ENCODE measurements at regions not wholly inside any gene's neighbourhood (a gene's known extent, or its start where the extent isn't known, plus 50 kb on each side); places are given as distances from the start of the nearest gene placed in this dataset.
A peak's percentile ranks its signal among the peaks of the same experiment; 100 is the strongest.
"Not testable (repeated sequence)": the region's sequence is repeated elsewhere in the genome, so short reads cannot be mapped to it uniquely, and the experiment has no call there.

- no peak for DNase-seq (ENCODE audit: low spot score)
These were observed 284.5 kb upstream of the TRPC5 start for GRCh38 chrX:112367065-112367464.

GRCh38 chrX:112359906-112360305, 277.3 kb upstream of the TRPC5 start:
- no peak for DNase-seq (ENCODE audit: low spot score)

GRCh38 chrX:112355931-112356330, 273.4 kb upstream of the TRPC5 start:
- DNase-seq (ENCODE audit: low spot score): no peak

- DNase-seq (ENCODE audit: low spot score): peak; percentile 2
These were observed 259.0 kb upstream of the TRPC5 start for GRCh38 chrX:112341598-112341997.

- no peak for DNase-seq (ENCODE audit: low spot score)
These were observed 230.6 kb upstream of the TRPC5 start for GRCh38 chrX:112313201-112313600.

GRCh38 chrX:112306027-112306426, 223.5 kb upstream of the TRPC5 start:
- DNase-seq (ENCODE audit: low spot score): no peak

- no peak for DNase-seq (ENCODE audit: low spot score)
These were observed 197.4 kb upstream of the TRPC5 start for GRCh38 chrX:112279940-112280339.

GRCh38 chrX:112270991-112271390, 188.4 kb upstream of the TRPC5 start:
- no peak for DNase-seq (ENCODE audit: low spot score)

- no peak for DNase-seq (ENCODE audit: low spot score)
These were observed 183.6 kb upstream of the TRPC5 start for GRCh38 chrX:112266136-112266535.

- no peak for DNase-seq (ENCODE audit: low spot score)
These were observed 176.8 kb upstream of the TRPC5 start for GRCh38 chrX:112259375-112259774.

GRCh38 chrX:112254896-112255295, 172.3 kb upstream of the TRPC5 start:
- no peak for DNase-seq (ENCODE audit: low spot score)

GRCh38 chrX:112247714-112248113, 165.1 kb upstream of the TRPC5 start:
- no peak for DNase-seq (ENCODE audit: low spot score)

GRCh38 chrX:112235547-112235946, 153.0 kb upstream of the TRPC5 start:
- no peak for DNase-seq (ENCODE audit: low spot score)

GRCh38 chrX:112233164-112233563, 150.6 kb upstream of the TRPC5 start:
- no peak for DNase-seq (ENCODE audit: low spot score)

- DNase-seq (ENCODE audit: low spot score): not testable (repeated sequence)
These were observed 144.2 kb upstream of the TRPC5 start for GRCh38 chrX:112226795-112227194.

- DNase-seq (ENCODE audit: low spot score): no peak
These were observed 140.8 kb upstream of the TRPC5 start for GRCh38 chrX:112223391-112223790.

GRCh38 chrX:112218388-112218787, 135.8 kb upstream of the TRPC5 start:
- DNase-seq (ENCODE audit: low spot score): no peak

- DNase-seq (ENCODE audit: low spot score): no peak
These were observed 128.9 kb upstream of the TRPC5 start for GRCh38 chrX:112211459-112211858.

- no peak for DNase-seq (ENCODE audit: low spot score)
These were observed 115.3 kb upstream of the TRPC5 start for GRCh38 chrX:112197840-112198239.

GRCh38 chrX:112190646-112191045, 108.1 kb upstream of the TRPC5 start:
- DNase-seq (ENCODE audit: low spot score): no peak

- DNase-seq (ENCODE audit: low spot score): not testable (repeated sequence)
These were observed 98.8 kb upstream of the TRPC5 start for GRCh38 chrX:112181361-112181760.

GRCh38 chrX:112164420-112164819, 81.8 kb upstream of the TRPC5 start:
- no peak for DNase-seq (ENCODE audit: low spot score)

GRCh38 chrX:112163906-112164305, 81.3 kb upstream of the TRPC5 start:
- DNase-seq (ENCODE audit: low spot score): no peak

GRCh38 chrX:112148397-112148796, 65.8 kb upstream of the TRPC5 start:
- DNase-seq (ENCODE audit: low spot score): no peak

- DNase-seq (ENCODE audit: low spot score): peak; percentile 13
These were observed 64.6 kb upstream of the TRPC5 start for GRCh38 chrX:112147206-112147605.
